ENCODE measurements at regions not wholly inside any gene's neighbourhood (a gene's known extent, or its start where the extent isn't known, plus 50 kb on each side); places are given as distances from the start of the nearest gene placed in this dataset.

- DNase-seq (ENCODE audit: low read depth in 2 of 2): no peak
- no peak overlapping the region for H3K4me3 ChIP-seq (replicated peaks in 1 of 2; ENCODE audit: low read depth in 2 of 2, low read length in 2 of 2)
- TF ChIP-seq CTCF (IDR thresholded peaks at IDR 0.05; ENCODE audit: low read depth, low read length): no peak
These were observed 54.2 kb upstream of the TNR start for GRCh38 chr1:175797576-175797975.

GRCh38 chr1:175794586-175794985 lies 51.2 kb upstream of the TNR start:
- DNase-seq (ENCODE audit: low read depth in 2 of 2): no peak
- TF ChIP-seq CTCF (IDR thresholded peaks at IDR 0.05; ENCODE audit: low read depth, low read length): no peak
- H3K4me3 ChIP-seq (replicated peaks in 1 of 2; ENCODE audit: low read depth in 2 of 2, low read length in 2 of 2): no peak overlapping the region

DNA sequence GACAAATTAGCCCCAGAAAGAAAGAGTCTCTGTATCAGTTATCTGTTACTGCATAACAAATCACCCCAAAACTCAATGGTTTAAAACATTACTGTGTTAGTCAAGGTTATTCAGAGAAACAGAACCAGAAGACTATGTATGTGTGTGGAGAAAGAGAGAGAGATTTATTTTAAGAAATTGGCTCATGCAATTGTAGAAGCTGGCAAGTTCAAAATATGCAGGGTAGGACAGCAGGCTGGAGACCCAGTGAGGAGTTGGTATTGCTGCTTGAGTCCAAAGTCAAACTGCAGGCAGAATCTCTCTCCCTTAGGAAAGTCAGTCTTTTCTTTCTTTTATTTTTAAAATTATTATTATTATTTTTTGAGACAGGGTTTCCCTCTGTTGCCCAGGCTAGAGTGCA lies 50.2 kb upstream of the TNR start:
- no peak for DNase-seq (ENCODE audit: low read depth in 2 of 2)
- no peak for TF ChIP-seq CTCF (IDR thresholded peaks at IDR 0.05; ENCODE audit: low read depth, low read length)
- no peak overlapping the region for H3K4me3 ChIP-seq (replicated peaks in 1 of 2; ENCODE audit: low read depth in 2 of 2, low read length in 2 of 2)

Measured in cardiac fibroblast (primary cell).